ENCODE measurements at regions not wholly inside any gene's neighbourhood (a gene's known extent, or its start where the extent isn't known, plus 50 kb on each side); places are given as distances from the start of the nearest gene placed in this dataset.

- Histone ChIP-seq H3K27me3 (ENCODE audit: insufficient read depth, poor library complexity, severe bottlenecking) (no peaks in the 10 kb centered on the region), H3K4me3 (replicated peaks; ENCODE audit: insufficient read depth, low read length) (no peak overlapping the region), H3K27ac (replicated peaks) (no peak overlapping the region)
- TF ChIP-seq SPI1 (IDR thresholded peaks at IDR 0.05; ENCODE audit: borderline replicate concordance, low read depth) (no peak), GABPA (IDR thresholded peaks at IDR 0.05; ENCODE audit: low read depth) (no peak), POLR2AphosphoS5 (IDR thresholded peaks at IDR 0.05; ENCODE audit: low read depth) (no peak), CTCF (IDR thresholded peaks at IDR 0.05; ENCODE audit: insufficient read depth, low read length) (no peak)
- TF ChIP-seq, protein P1, sequence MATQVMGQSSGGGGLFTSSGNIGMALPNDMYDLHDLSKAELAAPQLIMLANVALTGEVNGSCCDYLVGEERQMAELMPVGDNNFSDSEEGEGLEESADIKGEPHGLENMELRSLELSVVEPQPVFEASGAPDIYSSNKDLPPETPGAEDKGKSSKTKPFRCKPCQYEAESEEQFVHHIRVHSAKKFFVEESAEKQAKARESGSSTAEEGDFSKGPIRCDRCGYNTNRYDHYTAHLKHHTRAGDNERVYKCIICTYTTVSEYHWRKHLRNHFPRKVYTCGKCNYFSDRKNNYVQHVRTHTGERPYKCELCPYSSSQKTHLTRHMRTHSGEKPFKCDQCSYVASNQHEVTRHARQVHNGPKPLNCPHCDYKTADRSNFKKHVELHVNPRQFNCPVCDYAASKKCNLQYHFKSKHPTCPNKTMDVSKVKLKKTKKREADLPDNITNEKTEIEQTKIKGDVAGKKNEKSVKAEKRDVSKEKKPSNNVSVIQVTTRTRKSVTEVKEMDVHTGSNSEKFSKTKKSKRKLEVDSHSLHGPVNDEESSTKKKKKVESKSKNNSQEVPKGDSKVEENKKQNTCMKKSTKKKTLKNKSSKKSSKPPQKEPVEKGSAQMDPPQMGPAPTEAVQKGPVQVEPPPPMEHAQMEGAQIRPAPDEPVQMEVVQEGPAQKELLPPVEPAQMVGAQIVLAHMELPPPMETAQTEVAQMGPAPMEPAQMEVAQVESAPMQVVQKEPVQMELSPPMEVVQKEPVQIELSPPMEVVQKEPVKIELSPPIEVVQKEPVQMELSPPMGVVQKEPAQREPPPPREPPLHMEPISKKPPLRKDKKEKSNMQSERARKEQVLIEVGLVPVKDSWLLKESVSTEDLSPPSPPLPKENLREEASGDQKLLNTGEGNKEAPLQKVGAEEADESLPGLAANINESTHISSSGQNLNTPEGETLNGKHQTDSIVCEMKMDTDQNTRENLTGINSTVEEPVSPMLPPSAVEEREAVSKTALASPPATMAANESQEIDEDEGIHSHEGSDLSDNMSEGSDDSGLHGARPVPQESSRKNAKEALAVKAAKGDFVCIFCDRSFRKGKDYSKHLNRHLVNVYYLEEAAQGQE (IDR thresholded peaks at IDR 0.05; ENCODE audit: insufficient replicate concordance, low read depth) = no peak
- DNase-seq (ENCODE audit: low read depth in 1 of 2, low spot score in 1 of 2) = no peak
Observed at GRCh38 chr5:82599692-82600091, 321.5 kb upstream of the RPS23 start.

DNA sequence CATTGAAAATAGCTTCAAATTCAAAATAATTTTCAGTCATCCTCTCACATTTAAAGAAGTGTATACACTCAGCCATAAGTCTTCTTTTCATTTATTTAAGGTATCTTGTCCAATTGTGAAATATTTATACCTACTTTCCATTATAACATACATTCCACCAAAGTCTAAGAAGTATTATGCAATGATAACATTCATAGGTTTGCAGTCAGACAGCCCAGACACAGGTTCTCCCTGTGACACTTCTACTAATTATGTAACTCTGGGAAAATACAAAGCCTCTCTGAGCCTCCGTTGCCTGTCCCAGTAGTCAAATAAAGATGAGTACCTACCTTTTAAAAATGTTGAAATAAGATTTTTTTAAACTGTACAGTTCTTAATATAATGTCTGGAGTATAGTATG, 320.9 kb upstream of the RPS23 start:
- no peak overlapping the region for H3K4me3 ChIP-seq (replicated peaks; ENCODE audit: insufficient read depth, low read length)
- no peaks in the 10 kb centered on the region for H3K27me3 ChIP-seq (ENCODE audit: insufficient read depth, poor library complexity, severe bottlenecking)
- H3K27ac ChIP-seq (replicated peaks) = no peak overlapping the region
- DNase-seq (ENCODE audit: low read depth in 1 of 2, low spot score in 1 of 2) = no peak
- TF ChIP-seq POLR2AphosphoS5 (IDR thresholded peaks at IDR 0.05; ENCODE audit: low read depth) = no peak
- TF ChIP-seq, protein P1 (IDR thresholded peaks at IDR 0.05; ENCODE audit: insufficient replicate concordance, low read depth) = no peak
- no peak for TF ChIP-seq CTCF (IDR thresholded peaks at IDR 0.05; ENCODE audit: insufficient read depth, low read length)
- no peak for TF ChIP-seq SPI1 (IDR thresholded peaks at IDR 0.05; ENCODE audit: borderline replicate concordance, low read depth)

- Histone ChIP-seq H3K27me3 (ENCODE audit: insufficient read depth, poor library complexity, severe bottlenecking) (no peaks in the 10 kb centered on the region), H3K4me3 (replicated peaks; ENCODE audit: insufficient read depth, low read length) (no peak overlapping the region), H3K27ac (replicated peaks) (no peak overlapping the region)
- TF ChIP-seq POLR2AphosphoS5 (IDR thresholded peaks at IDR 0.05; ENCODE audit: low read depth) (no peak), CTCF (IDR thresholded peaks at IDR 0.05; ENCODE audit: insufficient read depth, low read length) (no peak), GABPA (IDR thresholded peaks at IDR 0.05; ENCODE audit: low read depth) (no peak)
- TF ChIP-seq, protein P1 (IDR thresholded peaks at IDR 0.05; ENCODE audit: insufficient replicate concordance, low read depth) = no peak
- DNase-seq (ENCODE audit: low read depth in 1 of 2, low spot score in 1 of 2) = no peak
Observed at GRCh38 chr5:82597437-82597836, 319.3 kb upstream of the RPS23 start.

Data from HL-60 (cell line).